ENCODE measurements at regions not wholly inside any gene's neighbourhood (a gene's known extent, or its start where the extent isn't known, plus 50 kb on each side); places are given as distances from the start of the nearest gene placed in this dataset.

GRCh38 chr2:66324909-66325528 lies 109.9 kb upstream of the MEIS1 start:
- no peaks in the 10 kb centered on the region for H3K36me3 Mint-ChIP-seq (ENCODE audit: low read depth)
- no peaks in the 10 kb centered on the region for H3K27me3 Mint-ChIP-seq (ENCODE audit: low read depth)
- no peak overlapping the region for H3K27ac Mint-ChIP-seq (ENCODE audit: unreplicated experiment)
- no peak overlapping the region for H3K4me3 Mint-ChIP-seq
- DNase-seq (ENCODE audit: low read depth, low spot score) = no peak
- TF ChIP-seq, protein P1, sequence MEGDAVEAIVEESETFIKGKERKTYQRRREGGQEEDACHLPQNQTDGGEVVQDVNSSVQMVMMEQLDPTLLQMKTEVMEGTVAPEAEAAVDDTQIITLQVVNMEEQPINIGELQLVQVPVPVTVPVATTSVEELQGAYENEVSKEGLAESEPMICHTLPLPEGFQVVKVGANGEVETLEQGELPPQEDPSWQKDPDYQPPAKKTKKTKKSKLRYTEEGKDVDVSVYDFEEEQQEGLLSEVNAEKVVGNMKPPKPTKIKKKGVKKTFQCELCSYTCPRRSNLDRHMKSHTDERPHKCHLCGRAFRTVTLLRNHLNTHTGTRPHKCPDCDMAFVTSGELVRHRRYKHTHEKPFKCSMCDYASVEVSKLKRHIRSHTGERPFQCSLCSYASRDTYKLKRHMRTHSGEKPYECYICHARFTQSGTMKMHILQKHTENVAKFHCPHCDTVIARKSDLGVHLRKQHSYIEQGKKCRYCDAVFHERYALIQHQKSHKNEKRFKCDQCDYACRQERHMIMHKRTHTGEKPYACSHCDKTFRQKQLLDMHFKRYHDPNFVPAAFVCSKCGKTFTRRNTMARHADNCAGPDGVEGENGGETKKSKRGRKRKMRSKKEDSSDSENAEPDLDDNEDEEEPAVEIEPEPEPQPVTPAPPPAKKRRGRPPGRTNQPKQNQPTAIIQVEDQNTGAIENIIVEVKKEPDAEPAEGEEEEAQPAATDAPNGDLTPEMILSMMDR (conservative IDR thresholded peaks at IDR 0.05) = no peak
- no peaks in the 10 kb centered on the region for H3K9me3 Mint-ChIP-seq
- H3K4me1 Mint-ChIP-seq = peaks cover 20% of the 10 kb centered on the region

DNA sequence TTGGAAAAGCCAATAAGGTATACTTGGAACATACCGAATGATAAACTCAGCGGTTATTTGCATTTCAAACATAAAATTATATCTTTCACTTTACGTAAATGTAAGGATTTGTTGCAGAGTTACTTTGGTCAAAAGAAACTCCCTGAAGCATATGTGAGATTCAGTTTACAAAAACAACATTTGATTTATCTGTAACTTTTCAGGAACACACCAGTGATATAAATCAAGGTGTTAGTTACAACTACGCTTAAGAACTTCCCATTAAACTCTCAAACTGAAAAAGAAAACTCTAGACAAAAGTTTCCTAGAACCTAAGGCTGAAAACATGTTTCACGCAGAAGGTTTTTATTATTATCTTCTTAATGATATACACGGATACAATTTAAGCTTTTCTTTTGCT lies 110.6 kb upstream of the MEIS1 start:
- no peak overlapping the region for H3K4me3 Mint-ChIP-seq
- no peaks in the 10 kb centered on the region for H3K9me3 Mint-ChIP-seq
- H3K27ac Mint-ChIP-seq (ENCODE audit: unreplicated experiment) = no peak overlapping the region
- H3K36me3 Mint-ChIP-seq (ENCODE audit: low read depth) = no peaks in the 10 kb centered on the region
- DNase-seq (ENCODE audit: low read depth, low spot score) = no peak
- TF ChIP-seq, protein P1 (conservative IDR thresholded peaks at IDR 0.05) = no peak
- H3K4me1 Mint-ChIP-seq = peaks cover 20% of the 10 kb centered on the region
- H3K27me3 Mint-ChIP-seq (ENCODE audit: low read depth) = no peaks in the 10 kb centered on the region

DNA sequence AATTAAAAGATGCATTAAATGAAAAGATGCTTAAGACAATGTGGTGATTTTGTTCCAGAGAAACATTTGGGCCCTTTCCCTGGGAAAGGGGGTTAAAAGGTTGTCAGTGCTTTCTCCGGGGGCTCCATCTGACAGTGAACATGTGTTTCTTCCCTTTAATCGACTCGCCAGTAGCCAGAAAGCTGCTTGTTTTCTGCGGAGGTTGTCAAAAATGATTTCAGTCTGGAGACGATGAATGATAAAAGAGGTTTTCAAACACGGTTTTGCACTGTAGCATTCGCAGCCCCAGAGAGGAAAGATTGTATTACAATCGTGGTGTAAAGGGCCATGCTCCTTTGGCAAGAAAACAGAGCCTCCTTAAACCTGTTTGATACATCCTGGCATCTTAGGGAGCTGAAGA lies 111.5 kb upstream of the MEIS1 start:
- no peak overlapping the region for H3K4me3 Mint-ChIP-seq
- no peaks in the 10 kb centered on the region for H3K36me3 Mint-ChIP-seq (ENCODE audit: low read depth)
- TF ChIP-seq, protein P1 (conservative IDR thresholded peaks at IDR 0.05) = no peak
- no peaks in the 10 kb centered on the region for H3K9me3 Mint-ChIP-seq
- H3K27ac Mint-ChIP-seq (ENCODE audit: unreplicated experiment) = no peak overlapping the region
- no peaks in the 10 kb centered on the region for H3K27me3 Mint-ChIP-seq (ENCODE audit: low read depth)
- H3K4me1 Mint-ChIP-seq = peaks cover 20% of the 10 kb centered on the region
- DNase-seq (ENCODE audit: low read depth, low spot score) = no peak

DNA sequence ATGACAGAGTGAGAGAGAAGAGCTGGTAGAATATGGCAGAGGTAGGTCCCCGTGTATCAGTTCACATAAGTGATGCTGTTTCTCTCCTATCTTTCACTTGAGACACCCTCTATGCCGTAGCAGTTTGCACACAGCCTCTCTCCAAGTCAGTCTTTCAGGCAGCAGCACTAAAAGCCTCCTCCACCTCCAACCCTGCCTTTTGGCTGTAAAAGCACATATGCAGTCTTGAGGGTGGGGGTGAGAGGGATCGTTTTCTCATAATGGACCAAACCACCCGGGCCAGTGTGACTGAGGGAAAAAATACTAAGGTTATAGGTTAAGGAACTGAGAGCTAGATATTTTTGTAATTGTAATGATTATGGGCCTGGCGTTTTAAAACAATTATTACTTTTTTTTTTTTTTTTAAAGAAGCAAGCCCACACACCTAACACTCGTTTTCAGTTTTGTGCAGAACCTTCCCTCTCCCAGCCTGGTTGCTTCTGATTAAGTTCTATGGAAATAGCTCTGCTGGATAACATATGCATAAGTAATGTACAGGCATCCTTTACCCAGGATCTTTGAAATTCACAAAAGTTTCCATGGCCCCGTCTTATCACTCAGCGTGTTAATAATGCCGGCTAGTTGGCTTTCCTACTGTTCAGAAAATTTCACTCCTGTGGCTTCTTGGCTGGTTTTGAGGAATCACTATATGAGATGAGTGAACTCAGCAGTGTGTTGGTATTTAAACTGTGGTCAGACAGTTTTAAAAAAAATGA lies 112.2 kb upstream of the MEIS1 start:
- DNase-seq (ENCODE audit: low read depth, low spot score) = no peak
- TF ChIP-seq, protein P1 (conservative IDR thresholded peaks at IDR 0.05) = no peak
- H3K4me3 Mint-ChIP-seq = no peak overlapping the region
- peaks cover 26% of the 10 kb centered on the region for H3K4me1 Mint-ChIP-seq
- no peaks in the 10 kb centered on the region for H3K27me3 Mint-ChIP-seq (ENCODE audit: low read depth)
- no peak overlapping the region for H3K27ac Mint-ChIP-seq (ENCODE audit: unreplicated experiment)
- no peaks in the 10 kb centered on the region for H3K9me3 Mint-ChIP-seq
- H3K36me3 Mint-ChIP-seq (ENCODE audit: low read depth) = no peaks in the 10 kb centered on the region

- Mint-ChIP-seq H3K9me3 (no peaks in the 10 kb centered on the region), H3K36me3 (ENCODE audit: low read depth) (peaks cover 3% of the 10 kb centered on the region), H3K27me3 (ENCODE audit: low read depth) (no peaks in the 10 kb centered on the region), H3K4me1 (peaks cover 26% of the 10 kb centered on the region), H3K27ac (ENCODE audit: unreplicated experiment) (peak overlapping the region; percentile 83), H3K4me3 (no peak overlapping the region)
- TF ChIP-seq, protein P1 (conservative IDR thresholded peaks at IDR 0.05) = no peak
- no peak for DNase-seq (ENCODE audit: low read depth, low spot score)
Measured at GRCh38 chr2:66318009-66318561, 116.8 kb upstream of the MEIS1 start.

Data from neural crest cell (in vitro differentiated cells).